ENCODE measurements at regions not wholly inside any gene's neighbourhood (a gene's known extent, or its start where the extent isn't known, plus 50 kb on each side); places are given as distances from the start of the nearest gene placed in this dataset.

- peak; percentile 61; the same call in 1 of the 2 replicates for TF ChIP-seq GATA2 (IDR thresholded peaks at IDR 0.05; ENCODE audit: low read depth, low read length)
- TF ChIP-seq GATA3 (IDR thresholded peaks at IDR 0.05; ENCODE audit: low read depth, low read length), result no peak
These were observed 251.8 kb upstream of the SUCLG2 start for GRCh38 chr3:67906261-67906660.
